Right atrium auricular region (tissue), 2 donors: ENCODE measurements at regions not wholly inside any gene's neighbourhood (a gene's known extent, or its start where the extent isn't known, plus 50 kb on each side); places are given as distances from the start of the nearest gene placed in this dataset.

Source experiments
- DNase-seq: peaks from one replicate; pipeline ENCODE4 v3.0.0-alpha.2; 2019; ENCODE audit warnings: low spot score
- H3K27ac ChIP-seq, 2 donors: fragments of 200-600 bp; sonication (generic); 1 replicate in 1 of 2; 2 replicates in 1 of 2; pipeline ENCODE4 v1.5.1; 2016 to 2019
- H3K27me3 ChIP-seq, 2 donors: fragments of 200-600 bp; sonication (generic); one replicate each; pipeline versions ENCODE4 v1.5.1 to v1.6.0; 2017 to 2019
- H3K36me3 ChIP-seq: fragments of 200-600 bp; sonication (generic); one replicate; pipeline ENCODE4 v1.5.1; 2016
- H3K4me1 ChIP-seq, 2 donors: fragments of 200-600 bp; sonication (generic); one replicate each; pipeline versions ENCODE4 v1.5.1 to v1.6.0; 2017 to 2019
- H3K4me3 ChIP-seq, 2 donors: fragments of 200-600 bp; sonication (generic); 1 replicate in 1 of 2; 2 replicates in 1 of 2; pipeline ENCODE4 v1.5.1; 2017 to 2019; ENCODE audit warnings: mild to moderate bottlenecking in 1 of 2, moderate library complexity in 1 of 2
- H3K9me3 ChIP-seq, 2 donors: fragments of 200-600 bp; sonication (generic); one replicate each; pipeline ENCODE4 v1.5.1; 2019
- CTCF ChIP-seq, 2 donors: fragments of 200-600 bp; sonication (generic); IDR thresholded peaks; one replicate each; pipeline ENCODE4 v1.5.1; 2019; ENCODE audit warnings: antibody characterized with exemption in 2 of 2

- Histone ChIP-seq H3K9me3 (no peaks in the 10 kb centered on the region), H3K4me3 (no peak overlapping the region), H3K4me1 (no peaks in the 10 kb centered on the region), H3K36me3 (no peaks in the 10 kb centered on the region), H3K27ac (no peak overlapping the region), H3K27me3 (no peaks in the 10 kb centered on the region)
- DNase-seq: no peak
- TF ChIP-seq CTCF (IDR thresholded peaks at IDR 0.05): no peak
Observed at GRCh38 chr1:69504730-69505252, 62.9 kb upstream of the LRRC7 start.

- no peaks in the 10 kb centered on the region for H3K36me3 ChIP-seq
- no peaks in the 10 kb centered on the region for H3K4me1 ChIP-seq
- no peak overlapping the region for H3K27ac ChIP-seq
- TF ChIP-seq CTCF (IDR thresholded peaks at IDR 0.05): no peak
- no peaks in the 10 kb centered on the region for H3K27me3 ChIP-seq
- no peak overlapping the region for H3K4me3 ChIP-seq
- H3K9me3 ChIP-seq: no peaks in the 10 kb centered on the region
- no peak for DNase-seq
Observed at GRCh38 chr1:69506311-69506710, 61.4 kb upstream of the LRRC7 start.

GRCh38 chr1:69506721-69507120 is 61.0 kb upstream of the LRRC7 start:
- H3K36me3 ChIP-seq: no peaks in the 10 kb centered on the region
- H3K9me3 ChIP-seq: no peaks in the 10 kb centered on the region
- H3K4me3 ChIP-seq: no peak overlapping the region
- no peaks in the 10 kb centered on the region for H3K4me1 ChIP-seq
- TF ChIP-seq CTCF (IDR thresholded peaks at IDR 0.05): no peak
- H3K27ac ChIP-seq: no peak overlapping the region
- no peaks in the 10 kb centered on the region for H3K27me3 ChIP-seq
- DNase-seq: no peak

- H3K36me3 ChIP-seq: no peaks in the 10 kb centered on the region
- no peaks in the 10 kb centered on the region for H3K9me3 ChIP-seq
- H3K27me3 ChIP-seq: no peaks in the 10 kb centered on the region
- DNase-seq: no peak
- H3K4me3 ChIP-seq: no peak overlapping the region
- no peak overlapping the region for H3K27ac ChIP-seq
- no peak for TF ChIP-seq CTCF (IDR thresholded peaks at IDR 0.05)
- H3K4me1 ChIP-seq: no peaks in the 10 kb centered on the region
Observed at GRCh38 chr1:69510026-69510425, 57.7 kb upstream of the LRRC7 start.

GRCh38 chr1:69511426-69512192 is 56.1 kb upstream of the LRRC7 start:
- Histone ChIP-seq H3K36me3 (no peaks in the 10 kb centered on the region), H3K9me3 (no peaks in the 10 kb centered on the region), H3K27ac (no peak overlapping the region), H3K4me1 (no peaks in the 10 kb centered on the region), H3K4me3 (no peak overlapping the region), H3K27me3 (no peaks in the 10 kb centered on the region)
- no peak for TF ChIP-seq CTCF (IDR thresholded peaks at IDR 0.05)
- no peak for DNase-seq

GRCh38 chr1:69513601-69514000 is 54.1 kb upstream of the LRRC7 start:
- DNase-seq: no peak
- H3K4me1 ChIP-seq: no peaks in the 10 kb centered on the region
- H3K4me3 ChIP-seq: no peak overlapping the region
- no peaks in the 10 kb centered on the region for H3K27me3 ChIP-seq
- no peaks in the 10 kb centered on the region for H3K36me3 ChIP-seq
- H3K9me3 ChIP-seq: no peaks in the 10 kb centered on the region
- no peak for TF ChIP-seq CTCF (IDR thresholded peaks at IDR 0.05)
- H3K27ac ChIP-seq: no peak overlapping the region
